HepG2 (cell line): ENCODE measurements at regions not wholly inside any gene's neighbourhood (a gene's known extent, or its start where the extent isn't known, plus 50 kb on each side); places are given as distances from the start of the nearest gene placed in this dataset.

Source experiments
- ATAC-seq: fragments of 200-7000 bp; cut with Tn5 transposase; 3 replicates; pipeline ENCODE4 v1.9.1; 2020; ENCODE audit warnings: mild to moderate bottlenecking, moderate library complexity
- BruUV-seq: library from RNA; stranded (reverse); fragments of 400-500 nt; replicated peaks from 2 replicates; lab custom pipeline; 2021; lab: Mats Ljungman, UMichigan
- CTCF ChIA-PET: fragments of 300-600 bp; formaldehyde crosslinking; extraction: SDS; loops from one replicate; lab custom pipeline; 2021; ENCODE audit warnings: low total read pairs, inconsistent platforms, low intra/inter-chr PET ratio; lab: Yijun Ruan, JAX
- POLR2A ChIA-PET: fragments of 350-600 bp; sonication (Branson Sonifier 250); formaldehyde crosslinking; loops from one replicate; lab custom pipeline; 2020; ENCODE audit warnings: antibody characterized with exemption, inconsistent platforms; lab: Yijun Ruan, JAX
- DNase-seq: peaks from one replicate; pipeline ENCODE4 v3.0.0-alpha.2; 2015; ENCODE audit warnings: low spot score
- FAIRE-seq: peaks from 3 replicates; lab custom pipeline; 2011; peaks lifted over from hg19 to GRCh38; lab: Jason Lieb, UNC
- H2AFZ ChIP-seq: one replicate; pipeline ENCODE4 v1.6.1; 2011; ENCODE audit warnings: low read length, inconsistent platforms
- H3K27ac ChIP-seq: fragments of 300-600 bp; 3 replicates; pipeline ENCODE4 v1.8.0; 2011; ENCODE audit warnings: mixed run types, mild to moderate bottlenecking, mixed read lengths, low read length, inconsistent platforms; ENCODE audit not compliant: insufficient read depth; ENCODE audit errors: extremely low read length
- H3K27me3 ChIP-seq, 2 experiments: fragments of 200-600 bp in 1 of 2; 2 replicates in 1 of 2; 3 replicates in 1 of 2; pipeline versions ENCODE4 v1.6.0 to v1.8.0; 2011; ENCODE audit warnings: low read length in 2 of 2, mild to moderate bottlenecking in 2 of 2, moderate library complexity in 2 of 2, inconsistent platforms in 1 of 2; ENCODE audit not compliant: insufficient read depth in 2 of 2, control insufficient read depth in 1 of 2
- H3K36me3 ChIP-seq, 2 experiments: fragments of 200-600 bp in 1 of 2; replicated peaks in 1 of 2; 2 replicates in 1 of 2; 3 replicates in 1 of 2; pipeline versions ENCODE4 v1.5.1 to v1.8.0; 2011; ENCODE audit warnings: low read length in 2 of 2, inconsistent platforms in 1 of 2; ENCODE audit not compliant: insufficient read depth in 2 of 2, control insufficient read depth in 1 of 2
- H3K4me1 ChIP-seq: 2 replicates; pipeline ENCODE4 v1.5.1; 2012; ENCODE audit warnings: low read length, inconsistent platforms; ENCODE audit not compliant: insufficient read depth
- H3K4me2 ChIP-seq: 2 replicates; pipeline ENCODE4 v1.6.0; 2011; ENCODE audit warnings: low read depth, low read length, inconsistent platforms
- H3K4me3 ChIP-seq, 3 experiments: fragments of 200-600 bp in 1 of 3; sonication (generic), shearing (Covaris generic) in 1 of 3; replicated peaks in 1 of 3; 2 replicates each; pipeline ENCODE4 v1.5.1; 2011 to 2016; ENCODE audit warnings: low read length in 3 of 3, inconsistent platforms in 2 of 3, low read depth in 2 of 3, mild to moderate bottlenecking in 2 of 3, control low read depth in 1 of 3, mixed read lengths in 1 of 3; ENCODE audit not compliant: insufficient read depth in 1 of 3
- H3K79me2 ChIP-seq: one replicate; pipeline ENCODE4 v1.6.1; 2011; ENCODE audit warnings: low read length, inconsistent platforms; ENCODE audit not compliant: insufficient read depth
- H3K9ac ChIP-seq: 2 replicates; pipeline ENCODE4 v1.6.0; 2011; ENCODE audit warnings: mild to moderate bottlenecking, low read depth, low read length, inconsistent platforms; ENCODE audit not compliant: insufficient read depth
- H3K9me3 ChIP-seq: 2 replicates; pipeline ENCODE4 v1.5.1; 2012; ENCODE audit warnings: mild to moderate bottlenecking, low read length
- H4K20me1 ChIP-seq: 2 replicates; pipeline ENCODE4 v1.6.0; 2011; ENCODE audit warnings: inconsistent platforms, mild to moderate bottlenecking, low read length, moderate library complexity; ENCODE audit not compliant: insufficient read depth
- ARID3A ChIP-seq: IDR thresholded peaks from 2 replicates; pipeline ENCODE4 v1.6.1; 2012; ENCODE audit warnings: low read depth, low read length, improper control_type of control experiment
- MAFF ChIP-seq: IDR thresholded peaks from 2 replicates; pipeline ENCODE4 v1.6.1; 2011; ENCODE audit warnings: low read depth, low read length, improper control_type of control experiment
- MAFK ChIP-seq, 2 experiments: IDR thresholded peaks in 1 of 2; conservative IDR thresholded peaks in 1 of 2; 2 replicates each; pipeline ENCODE4 v1.6.1; 2011; ENCODE audit warnings: improper control_type of control experiment in 2 of 2, low read length in 2 of 2
- MTERF4 ChIP-seq: sonication (generic); formaldehyde crosslinking; IDR thresholded peaks from 2 replicates; pipeline ENCODE4 v1.8.0; 2023; ENCODE audit warnings: mild to moderate bottlenecking, missing genetic modification reagents
- ZBTB38 ChIP-seq: sonication (generic); formaldehyde crosslinking; IDR thresholded peaks from 2 replicates; pipeline ENCODE4 v1.5.1; 2020; ENCODE audit warnings: mild to moderate bottlenecking, missing genetic modification reagents
- WGBS: methylation state at CpG from one replicate; pipeline ENCODE4 v1.1.6; 2017; ENCODE audit warnings: low lambda C conversion rate; 5-methylcytosine and 5-hydroxymethylcytosine counted together
- in situ Hi-C: cut with HindIII; loops from 2 replicates; pipeline ENCODE4 v1.10.0; 2017; ENCODE audit warnings: low pct_unique_long_range_greater_than_20kb; ENCODE audit not compliant: extremely low pct_ligation_motif_present
- intact Hi-C: fragments of 100-400 bp; cut with micrococcal nuclease; formaldehyde crosslinking; loops from one replicate; pipeline ENCODE4 v1.10.0; 2022; ENCODE audit not compliant: unreplicated experiment

GRCh38 chr1:192739476-192740184 lies 69.2 kb upstream of the RGS2 start (continued):
- TF ChIP-seq ARID3A = peak; percentile 24; the same call in 1 of the 2 replicates
- no peak for TF ChIP-seq ZBTB38 (CRISPR knock-in tag)
- TF ChIP-seq, all 625 proteins: peak for 34

GRCh38 chr1:192740214-192740613 lies 68.6 kb upstream of the RGS2 start:
- intact Hi-C loops (no loop called here), in situ Hi-C loops (no loop called here)
- Histone ChIP-seq H3K36me3 (no peaks in the 10 kb centered on the region), H3K4me3 (peak overlapping the region in 2 of 3 experiments; percentile 57 to 66; a peak in 3 of 6 replicates), H2AFZ (no peak overlapping the region), H3K27ac (no peak overlapping the region), H3K79me2 (no peaks in the 10 kb centered on the region), H3K27me3 (no peaks in the 10 kb centered on the region; a peak in 1 of 5 replicates), H3K4me2 (peak overlapping the region; percentile 69; the same call in 1 of the 2 replicates), H3K9me3 (no peaks in the 10 kb centered on the region), H3K4me1 (no peaks in the 10 kb centered on the region), H4K20me1 (no peaks in the 10 kb centered on the region), H3K9ac (peak overlapping the region; percentile 51; the same call in 1 of the 2 replicates)
- CTCF ChIA-PET = no interaction called here
- TF ChIP-seq MAFF (peak; percentile 58; the same call in 1 of the 2 replicates), MTERF4 (no peak), MAFK (conservative IDR thresholded peaks at IDR 0.05 in 1 of 2, IDR thresholded peaks at IDR 0.05 in 1 of 2; ENCODE audit: low read length in 2 of 2) (peak in 1 of 2 experiments; percentile 74; a peak in 2 of 4 replicates)
- ATAC-seq (no peak), FAIRE-seq (no peak), DNase-seq (no peak)
- BruUV-seq = no TSS peak
- WGBS = 71% methylated on average over 1 of the region's 1 CpG
- POLR2A ChIA-PET = no interaction called here
